HCT116 (cell line): ENCODE measurements at regions not wholly inside any gene's neighbourhood (a gene's known extent, or its start where the extent isn't known, plus 50 kb on each side); places are given as distances from the start of the nearest gene placed in this dataset.

Source experiments
- ATAC-seq: fragments of 200-7000 bp; cut with Tn5 transposase; 2 replicates; pipeline ENCODE4 v1.9.1; 2020; ENCODE audit warnings: mild to moderate bottlenecking, moderate library complexity
- BruUV-seq: library from RNA; stranded (reverse); fragments of 400-500 nt; replicated peaks from 2 replicates; lab custom pipeline; 2021; lab: Mats Ljungman, UMichigan
- CTCF ChIA-PET: fragments of 300-600 bp; sonication (Branson Sonifier 250); formaldehyde crosslinking; loops from one replicate; lab custom pipeline; 2021; ENCODE audit warnings: antibody characterized with exemption; lab: Charles Lee
- POLR2A ChIA-PET: fragments of 300-600, 350-600 bp; sonication (Branson Sonifier 250); formaldehyde crosslinking; loops from one replicate; lab custom pipeline; 2021; ENCODE audit warnings: antibody characterized with exemption; lab: Charles Lee
- RAD21 ChIA-PET, 2 experiments: fragments of 300-600 bp; sonication (Branson Sonifier 250); formaldehyde crosslinking; loops; one replicate each; lab custom pipeline; 2023; ENCODE audit warnings: low total read pairs in 2 of 2; ENCODE audit not compliant: uncharacterized antibody in 2 of 2, unreplicated experiment in 2 of 2, low non-redundant PET in 1 of 2; lab: Charles Lee
- DNase-seq: peaks from one replicate; pipeline ENCODE4 v3.0.0-alpha.2; 2010; ENCODE audit warnings: low read depth, low spot score
- H2AFZ ChIP-seq: fragments of 200-600 bp; shearing (Covaris generic), sonication (generic); 2 replicates; pipeline ENCODE4 v1.6.1; 2017; ENCODE audit warnings: low read depth, mixed run types, mixed read lengths, antibody characterized with exemption, low read length; ENCODE audit not compliant: poor library complexity, severe bottlenecking
- H3K27ac ChIP-seq: 2 replicates; pipeline ENCODE4 v1.5.1; 2012; ENCODE audit warnings: low read depth, low read length
- H3K27me3 ChIP-seq: fragments of 200-600 bp; sonication (generic); 2 replicates; pipeline ENCODE4 v1.6.1; 2016; ENCODE audit warnings: mixed run types, low read length, mixed read lengths; ENCODE audit not compliant: insufficient read depth
- H3K36me3 ChIP-seq, 2 experiments: fragments of 200-500 bp in 1 of 2; fragments of 200-600 bp in 1 of 2; sonication (Bioruptor generic) in 1 of 2; sonication (generic) in 1 of 2; 2 replicates each; pipeline versions ENCODE4 v1.5.1 to v1.6.1; 2014 to 2016; ENCODE audit warnings: low read length in 2 of 2, inconsistent platforms in 1 of 2, mixed read lengths in 1 of 2, mixed run types in 1 of 2; ENCODE audit not compliant: insufficient read depth in 2 of 2, control insufficient read depth in 1 of 2
- H3K4me1 ChIP-seq, 2 experiments: fragments of 200-600 bp in 1 of 2; sonication (generic) in 1 of 2; 2 replicates each; pipeline versions ENCODE4 v1.5.1 to v1.6.1; 2012 to 2017; ENCODE audit warnings: low read length in 2 of 2, inconsistent platforms in 1 of 2, mild to moderate bottlenecking in 1 of 2, mixed read lengths in 1 of 2, mixed run types in 1 of 2, moderate library complexity in 1 of 2; ENCODE audit not compliant: insufficient read depth in 2 of 2, control insufficient read depth in 1 of 2
- H3K4me2 ChIP-seq: fragments of 200-600 bp; sonication (generic); 2 replicates; pipeline ENCODE4 v1.6.1; 2017; ENCODE audit warnings: mixed run types, low read length, mixed read lengths
- H3K4me3 ChIP-seq, 2 experiments: fragments of 200-600 bp in 1 of 2; sonication (generic) in 1 of 2; replicated peaks in 1 of 2; 2 replicates each; pipeline ENCODE4 v1.5.1; 2011 to 2016; ENCODE audit warnings: low read length in 2 of 2, control low read depth in 1 of 2, low read depth in 1 of 2, mild to moderate bottlenecking in 1 of 2, mixed read lengths in 1 of 2, mixed run types in 1 of 2
- H3K79me2 ChIP-seq: fragments of 200-600 bp; sonication (generic); 2 replicates; pipeline ENCODE4 v1.6.1; 2017; ENCODE audit warnings: mild to moderate bottlenecking, mixed run types, low read length, moderate library complexity, mixed read lengths; ENCODE audit not compliant: insufficient read depth
- H3K9ac ChIP-seq: fragments of 200-600 bp; sonication (generic); 2 replicates; pipeline ENCODE4 v1.6.1; 2016; ENCODE audit warnings: low read length, mixed read lengths
- H3K9me2 ChIP-seq: fragments of 200-600 bp; sonication (generic), shearing (Covaris generic); 2 replicates; pipeline ENCODE4 v1.6.1; 2017; ENCODE audit warnings: mixed run types, mild to moderate bottlenecking, moderate library complexity; ENCODE audit not compliant: insufficient read depth
- H3K9me3 ChIP-seq, 2 experiments: fragments of 200-500 bp in 1 of 2; fragments of 200-600 bp in 1 of 2; sonication (Bioruptor generic) in 1 of 2; sonication (generic) in 1 of 2; 2 replicates each; pipeline ENCODE4 v1.6.1; 2014 to 2017; ENCODE audit warnings: low read length in 2 of 2, mixed read lengths in 2 of 2, inconsistent platforms in 1 of 2, low read depth in 1 of 2, mild to moderate bottlenecking in 1 of 2, mixed run types in 1 of 2, moderate library complexity in 1 of 2; ENCODE audit not compliant: control insufficient read depth in 1 of 2, insufficient read depth in 1 of 2
- H4K20me1 ChIP-seq: fragments of 200-600 bp; sonication (generic), shearing (Covaris generic); 2 replicates; pipeline ENCODE4 v1.6.1; 2017; ENCODE audit warnings: mixed run types, mild to moderate bottlenecking, moderate library complexity; ENCODE audit not compliant: insufficient read depth
- ATF3 ChIP-seq: IDR thresholded peaks from 2 replicates; pipeline ENCODE4 v1.6.1; 2012
- CBX3 ChIP-seq: IDR thresholded peaks from 2 replicates; pipeline ENCODE4 v1.6.1; 2012; ENCODE audit warnings: low read depth
- CTCF ChIP-seq, 3 experiments: fragments of 200-600 bp in 1 of 3; sonication (generic) in 1 of 3; IDR thresholded peaks in 2 of 3; conservative IDR thresholded peaks in 1 of 3; 2 replicates each; pipeline ENCODE4 v1.5.1; 2012 to 2017; ENCODE audit warnings: low read depth in 2 of 3, low read length in 2 of 3, antibody characterized with exemption in 1 of 3, borderline replicate concordance in 1 of 3, control low read depth in 1 of 3, mild to moderate bottlenecking in 1 of 3, mixed read lengths in 1 of 3, mixed run types in 1 of 3, moderate library complexity in 1 of 3; ENCODE audit not compliant: insufficient read depth in 1 of 3
- EGR1 ChIP-seq: IDR thresholded peaks from 2 replicates; pipeline ENCODE4 v1.6.1; 2012; ENCODE audit warnings: low read depth
- ELF1 ChIP-seq: IDR thresholded peaks from 2 replicates; pipeline ENCODE4 v1.6.1; 2012; ENCODE audit warnings: low read depth, borderline replicate concordance
- EZH2phosphoT487 ChIP-seq: fragments of 200-600 bp; IDR thresholded peaks from 2 replicates; pipeline ENCODE4 v1.6.1; 2018; ENCODE audit warnings: antibody characterized with exemption, borderline replicate concordance
- JUND ChIP-seq: IDR thresholded peaks from 2 replicates; pipeline ENCODE4 v1.6.1; 2012
- POLR2A ChIP-seq: IDR thresholded peaks from 2 replicates; pipeline ENCODE4 v1.7.0; 2011; ENCODE audit warnings: borderline replicate concordance; ENCODE audit not compliant: insufficient read depth, insufficient read length; ENCODE audit errors: extremely low read depth
- POLR2AphosphoS5 ChIP-seq: IDR thresholded peaks from 2 replicates; pipeline ENCODE4 v1.6.1; 2011; ENCODE audit warnings: mild to moderate bottlenecking, low read depth, low read length, moderate library complexity
- REST ChIP-seq: IDR thresholded peaks from 2 replicates; pipeline ENCODE4 v1.6.1; 2012; ENCODE audit warnings: low read depth
- SRF ChIP-seq: IDR thresholded peaks from 2 replicates; pipeline ENCODE4 v1.6.1; 2012; ENCODE audit warnings: low read depth
- TCF7L2 ChIP-seq: IDR thresholded peaks from 2 replicates; pipeline ENCODE4 v1.7.0; 2011; ENCODE audit warnings: borderline replicate concordance, inconsistent platforms; ENCODE audit not compliant: insufficient read depth, insufficient read length; ENCODE audit errors: extremely low read depth
- ZNF274 ChIP-seq: fragments of 200-500 bp; sonication (Bioruptor generic); IDR thresholded peaks from 2 replicates; pipeline ENCODE4 v1.6.1; 2014; ENCODE audit warnings: mild to moderate bottlenecking, low read depth, low read length, inconsistent platforms
- intact Hi-C: fragments of 100-400 bp; cut with micrococcal nuclease; formaldehyde crosslinking; loops from 2 replicates; pipeline ENCODE4 v1.10.0; 2022

GRCh38 chr21:18053151-18053550 is 191.5 kb upstream of the CHODL start (continued):
- no peak for TF ChIP-seq CBX3

- H4K20me1 ChIP-seq: no peaks in the 10 kb centered on the region
- TF ChIP-seq ZNF274: no peak
- TF ChIP-seq SRF: no peak
- TF ChIP-seq TCF7L2: no peak
- no peak for TF ChIP-seq JUND
- no peak for TF ChIP-seq REST
- TF ChIP-seq ELF1: no peak
- no peak for TF ChIP-seq EZH2phosphoT487
- TF ChIP-seq ATF3: no peak
- no peak for TF ChIP-seq EGR1
- no peak for TF ChIP-seq POLR2AphosphoS5
- TF ChIP-seq CTCF (IDR thresholded peaks at IDR 0.05 in 2 of 3, conservative IDR thresholded peaks at IDR 0.05 in 1 of 3; ENCODE audit: borderline replicate concordance in 1 of 3, insufficient read depth in 1 of 3, low read depth in 2 of 3, low read length in 2 of 3): no peak
- TF ChIP-seq POLR2A: no peak
- ChIA-PET RAD21 (no interaction called here), CTCF (no interaction called here), POLR2A (no interaction called here)
- H2AFZ ChIP-seq: no peak overlapping the region
- no peaks in the 10 kb centered on the region for H3K4me1 ChIP-seq
- no peak overlapping the region for H3K4me3 ChIP-seq
- H3K4me2 ChIP-seq: no peak overlapping the region
- H3K27me3 ChIP-seq: no peaks in the 10 kb centered on the region
- H3K36me3 ChIP-seq: no peaks in the 10 kb centered on the region
- no TSS peak for BruUV-seq
- intact Hi-C loops: no loop called here
- H3K9me2 ChIP-seq: no peaks in the 10 kb centered on the region
- no peaks in the 10 kb centered on the region for H3K79me2 ChIP-seq
- H3K27ac ChIP-seq: no peak overlapping the region
- H3K9ac ChIP-seq: no peak overlapping the region
- peaks cover 17 to 38% of the 10 kb centered on the region in 2 experiments; a peak in 2 of 4 replicates for H3K9me3 ChIP-seq
- ATAC-seq: no peak
- no peak for DNase-seq
These were observed 195.2 kb upstream of the CHODL start for GRCh38 chr21:18049461-18049860.
